GM12878 (cell line): ENCODE measurements at regions not wholly inside any gene's neighbourhood (a gene's known extent, or its start where the extent isn't known, plus 50 kb on each side); places are given as distances from the start of the nearest gene placed in this dataset.

Experiments
- ATAC-seq: fragments of 200-7000 bp; cut with Tn5 transposase; 3 replicates; pipeline ENCODE4 v1.9.1; 2020; ENCODE audit warnings: mild to moderate bottlenecking, moderate library complexity
- BruUV-seq: library from RNA; stranded (reverse); fragments of 400-500 nt; replicated peaks from 2 replicates; lab custom pipeline; 2021; lab: Mats Ljungman, UMichigan
- CTCF ChIA-PET: fragments of 300-600 bp; sonication (Branson Sonifier 250); formaldehyde crosslinking; extraction: SDS; loops from one replicate; lab custom pipeline; 2021; ENCODE audit warnings: inconsistent platforms; lab: Yijun Ruan, JAX
- POLR2A ChIA-PET: fragments of 350-600 bp; formaldehyde crosslinking; extraction: SDS; loops from one replicate; lab custom pipeline; 2021; ENCODE audit warnings: inconsistent platforms; lab: Charles Lee
- RAD21 ChIA-PET: fragments of 300-600 bp; sonication (Branson Sonifier 250); formaldehyde crosslinking; loops from one replicate; lab custom pipeline; 2023; ENCODE audit warnings: antibody characterized with exemption; ENCODE audit not compliant: unreplicated experiment; lab: Charles Lee
- SMC1A ChIA-PET: fragments of 300-600 bp; sonication (Branson Sonifier 250); formaldehyde crosslinking; loops from one replicate; lab custom pipeline; 2023; ENCODE audit not compliant: unreplicated experiment, uncharacterized antibody; lab: Charles Lee
- DNase-seq: peaks from one replicate; pipeline ENCODE4 v3.0.0-alpha.2; 2011; ENCODE audit warnings: low read depth, low spot score
- FAIRE-seq: peaks from 3 replicates; lab custom pipeline; 2011; peaks lifted over from hg19 to GRCh38; lab: Jason Lieb, UNC
- H2AFZ ChIP-seq: 2 replicates; pipeline ENCODE4 v1.6.0; 2011; ENCODE audit warnings: low read depth, low read length, control low read depth; ENCODE audit not compliant: control insufficient read depth
- H3K27ac ChIP-seq: 2 replicates; pipeline ENCODE4 v1.5.1; 2011; ENCODE audit warnings: control low read depth; ENCODE audit not compliant: control insufficient read depth, insufficient read depth
- H3K27me3 ChIP-seq, 2 experiments: replicated peaks in 1 of 2; 2 replicates each; pipeline versions ENCODE4 v1.6.0 to v1.6.1; 2011; ENCODE audit warnings: low read length in 1 of 2; ENCODE audit not compliant: control insufficient read depth in 2 of 2, insufficient read depth in 2 of 2
- H3K36me3 ChIP-seq, 2 experiments: 2 replicates each; pipeline ENCODE4 v1.5.1; 2011; ENCODE audit warnings: low read length in 1 of 2; ENCODE audit not compliant: control insufficient read depth in 2 of 2, insufficient read depth in 2 of 2
- H3K4me1 ChIP-seq: 2 replicates; pipeline ENCODE4 v1.6.1; 2011; ENCODE audit warnings: mild to moderate bottlenecking, low read length, moderate library complexity, mixed read lengths; ENCODE audit not compliant: control insufficient read depth, insufficient read depth
- H3K4me2 ChIP-seq: 2 replicates; pipeline ENCODE4 v1.6.0; 2011; ENCODE audit warnings: control low read depth; ENCODE audit not compliant: control insufficient read depth, insufficient read depth
- H3K4me3 ChIP-seq: fragments of 200-600 bp; sonication (generic); 2 replicates; pipeline ENCODE4 v1.5.1; 2016
- H3K79me2 ChIP-seq: 2 replicates; pipeline ENCODE4 v1.6.0; 2011; ENCODE audit warnings: low read length; ENCODE audit not compliant: control insufficient read depth, insufficient read depth
- H3K9ac ChIP-seq: 2 replicates; pipeline ENCODE4 v1.8.0; 2011; ENCODE audit warnings: low read length, control low read depth, mixed read lengths; ENCODE audit not compliant: control insufficient read depth, insufficient read depth
- H3K9me3 ChIP-seq: replicated peaks from 3 replicates; pipeline ENCODE4 v1.5.1; 2011; ENCODE audit warnings: mild to moderate bottlenecking, low read length; ENCODE audit not compliant: control insufficient read depth, insufficient read depth
- H4K20me1 ChIP-seq: 2 replicates; pipeline ENCODE4 v1.6.0; 2011; ENCODE audit not compliant: control insufficient read depth, insufficient read depth
- KLF5 ChIP-seq: fragments of 450-650 bp; IDR thresholded peaks from 2 replicates; pipeline ENCODE4 v1.6.1; 2014; ENCODE audit warnings: mild to moderate bottlenecking; ENCODE audit not compliant: partially characterized antibody
- NFXL1 ChIP-seq: fragments of 450-650 bp; IDR thresholded peaks from 2 replicates; pipeline ENCODE4 v1.6.1; 2017; ENCODE audit warnings: antibody characterized with exemption, mild to moderate bottlenecking, borderline replicate concordance
- NFYA ChIP-seq: IDR thresholded peaks from 2 replicates; pipeline ENCODE4 v1.6.1; 2011; ENCODE audit warnings: low read depth, mild to moderate bottlenecking, low read length, improper control_type of control experiment, borderline replicate concordance
- PRDM15 ChIP-seq: fragments of 450-650 bp; formaldehyde crosslinking; IDR thresholded peaks from 2 replicates; pipeline ENCODE4 v1.4.0; 2020; ENCODE audit warnings: mild to moderate bottlenecking, moderate library complexity
- RCOR1 ChIP-seq: conservative IDR thresholded peaks from 2 replicates; pipeline ENCODE4 v1.6.1; 2012; ENCODE audit warnings: low read depth, low read length, improper control_type of control experiment
- SMC3 ChIP-seq: IDR thresholded peaks from 2 replicates; pipeline ENCODE4 v1.6.1; 2011; ENCODE audit warnings: low read length, improper control_type of control experiment, borderline replicate concordance
- STAT3 ChIP-seq: IDR thresholded peaks from 2 replicates; pipeline ENCODE4 v1.6.1; 2011; ENCODE audit warnings: low read depth, low read length, improper control_type of control experiment
- TAF1 ChIP-seq: IDR thresholded peaks from 2 replicates; pipeline ENCODE4 v1.6.1; 2011; ENCODE audit warnings: mild to moderate bottlenecking, low read depth, low read length, borderline replicate concordance
- TCF12 ChIP-seq: IDR thresholded peaks from 2 replicates; pipeline ENCODE4 v1.6.1; 2011; ENCODE audit warnings: low read depth, mild to moderate bottlenecking, low read length
- ZBTB40 ChIP-seq: fragments of 450-650 bp; IDR thresholded peaks from 2 replicates; pipeline ENCODE4 v1.6.1; 2016; ENCODE audit warnings: mild to moderate bottlenecking, moderate library complexity, borderline replicate concordance
- ZNF274 ChIP-seq: IDR thresholded peaks from one replicate; pipeline ENCODE4 v1.8.0; 2011; ENCODE audit not compliant: insufficient read length, insufficient read depth
- WGBS: methylation state at CpG from one replicate; pipeline ENCODE4 v1.1.6; 2016; ENCODE audit warnings: low lambda C conversion rate; ENCODE audit not compliant: insufficient replicate concordance, insufficient coverage; ENCODE audit errors: missing lambda C conversion rate; 5-methylcytosine and 5-hydroxymethylcytosine counted together
- in situ Hi-C: fragments of 300-500 bp; cut with MboI; formaldehyde crosslinking; loops from 9 replicates; pipeline ENCODE4 v1.14.3; 2018; ENCODE audit warnings: mixed read lengths
- intact Hi-C: fragments of 100-400 bp; cut with micrococcal nuclease; formaldehyde crosslinking; loops from one replicate; pipeline ENCODE4 v1.14.2; 2022; ENCODE audit not compliant: unreplicated experiment

GRCh38 chr2:111712940-111713515 lies 171.0 kb downstream of the ANAPC1 start:
- no peaks in the 10 kb centered on the region for H4K20me1 ChIP-seq
- H3K79me2 ChIP-seq = no peaks in the 10 kb centered on the region
- ChIA-PET POLR2A (no interaction called here), SMC1A (no interaction called here), CTCF (no interaction called here), RAD21 (no interaction called here)
- H3K9ac ChIP-seq = no peak overlapping the region
- 36% methylated on average over 5 of the region's 5 CpGs for WGBS
- H3K9me3 ChIP-seq = no peaks in the 10 kb centered on the region; the same call in 2 of the 3 replicates
- H3K4me2 ChIP-seq = no peak overlapping the region
- no peak for ATAC-seq
- no peak for FAIRE-seq
- H3K4me1 ChIP-seq = no peaks in the 10 kb centered on the region
- H2AFZ ChIP-seq = no peak overlapping the region
- BruUV-seq = no TSS peak
- H3K4me3 ChIP-seq = no peak overlapping the region
- TF ChIP-seq ZNF274 (no peak), ZBTB40 (no peak), NFYA (no peak), RCOR1 (no peak), TAF1 (no peak), TCF12 (no peak), NFXL1 (no peak), KLF5 (no peak), STAT3 (no peak), PRDM15 (CRISPR knock-in tag) (no peak), SMC3 (no peak)
- H3K27me3 ChIP-seq = no peaks in the 10 kb centered on the region; a peak in 1 of 4 replicates
- H3K27ac ChIP-seq = no peak overlapping the region
- intact Hi-C loops (no loop called here), in situ Hi-C loops (loop anchor here (25.0 kb wide), 2 partner anchors 226 to 901 kb away; no protein-coding TSS in a partner anchor)
- H3K36me3 ChIP-seq = no peaks in the 10 kb centered on the region
- DNase-seq = no peak
